KG1 (cell line): ENCODE measurements at regions not wholly inside any gene's neighbourhood (a gene's known extent, or its start where the extent isn't known, plus 50 kb on each side); places are given as distances from the start of the nearest gene placed in this dataset.
"Not testable (repeated sequence)": the region's sequence is repeated elsewhere in the genome, so short reads cannot be mapped to it uniquely, and the experiment has no call there.

Source experiments
- DNase-seq: peaks from one replicate; lab custom pipeline; 2025; lab: John Stamatoyannopoulos, UW

DNA sequence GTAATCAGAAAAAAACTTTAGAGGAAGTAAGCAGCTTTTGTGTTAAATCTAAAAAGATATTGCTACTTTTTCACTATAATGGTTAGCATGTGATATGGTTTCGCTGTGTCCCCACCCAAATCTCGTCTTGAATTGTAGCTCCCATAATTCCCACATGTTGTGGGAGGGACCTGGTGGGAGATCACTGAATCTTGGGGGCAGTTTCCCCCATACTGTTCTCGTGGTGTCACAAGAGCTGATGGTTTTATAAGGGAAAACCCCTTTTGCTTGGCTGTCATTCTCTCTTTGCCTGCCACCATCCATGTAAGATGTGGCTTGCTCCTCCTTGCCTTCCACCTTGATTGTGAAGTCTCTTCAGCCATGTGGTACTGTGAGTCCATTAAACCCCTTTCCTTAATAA is 117.1 kb downstream of the KCNJ2 start:
- no peak for DNase-seq

DNA sequence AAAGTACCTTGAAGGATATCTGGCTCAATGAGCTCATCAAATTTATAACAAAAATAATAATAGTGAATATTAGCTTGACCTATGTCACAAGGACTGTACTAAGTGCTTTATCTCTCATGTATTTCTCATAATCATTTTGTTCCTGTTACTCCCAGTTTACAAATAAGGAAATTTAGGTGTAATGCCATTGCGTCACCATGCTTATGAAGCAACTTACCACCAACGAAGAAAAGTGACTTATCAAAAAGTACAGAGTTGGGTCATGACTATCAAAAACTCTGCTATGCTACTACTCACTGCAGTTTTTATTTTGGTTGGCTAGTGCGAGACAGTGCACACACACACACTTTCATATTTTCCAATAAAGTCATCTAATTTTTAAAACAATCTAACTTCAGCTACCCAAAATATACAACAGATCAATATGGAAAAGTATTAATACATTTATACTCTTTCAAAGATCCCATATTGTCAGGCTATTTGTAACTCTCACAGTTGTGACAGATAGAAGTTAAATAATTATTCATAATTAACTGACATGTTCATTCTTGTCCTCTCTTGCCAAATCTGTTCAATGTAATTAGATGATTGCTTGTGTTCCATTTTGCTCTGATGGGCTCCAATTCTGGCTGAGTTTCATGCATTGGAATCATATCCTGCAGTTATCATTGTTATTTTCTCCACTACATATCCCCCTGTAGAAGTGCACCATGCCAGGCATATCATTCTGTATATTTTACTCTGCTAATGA is 119.4 kb downstream of the KCNJ2 start:
- no peak for DNase-seq

DNA sequence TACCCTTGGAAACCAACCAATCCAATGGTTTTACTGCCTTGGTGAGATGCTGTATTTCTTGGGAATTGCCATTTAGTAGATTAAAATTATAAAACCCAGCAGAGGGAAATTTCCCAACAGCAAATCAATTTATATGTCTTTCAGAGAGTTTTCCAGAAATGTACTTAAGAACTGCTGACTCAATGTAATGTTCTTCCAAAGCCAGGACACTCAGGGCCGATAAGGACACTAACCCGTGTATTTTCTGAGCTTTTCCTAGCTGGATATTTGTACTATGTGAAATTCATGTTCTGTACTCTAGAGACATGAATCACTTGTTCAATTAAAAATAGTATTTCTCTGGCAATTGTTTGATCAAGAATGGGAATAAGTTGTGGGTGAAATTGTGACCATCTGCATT is 121.4 kb downstream of the KCNJ2 start:
- no peak for DNase-seq

- DNase-seq, result no peak
These were observed 123.0 kb downstream of the KCNJ2 start for GRCh38 chr17:70292366-70292765.

GRCh38 chr17:70293564-70294310 is 124.4 kb downstream of the KCNJ2 start:
- not testable (repeated sequence) for DNase-seq

- DNase-seq, result no peak
These were observed 126.0 kb downstream of the KCNJ2 start for GRCh38 chr17:70295329-70295728.

DNA sequence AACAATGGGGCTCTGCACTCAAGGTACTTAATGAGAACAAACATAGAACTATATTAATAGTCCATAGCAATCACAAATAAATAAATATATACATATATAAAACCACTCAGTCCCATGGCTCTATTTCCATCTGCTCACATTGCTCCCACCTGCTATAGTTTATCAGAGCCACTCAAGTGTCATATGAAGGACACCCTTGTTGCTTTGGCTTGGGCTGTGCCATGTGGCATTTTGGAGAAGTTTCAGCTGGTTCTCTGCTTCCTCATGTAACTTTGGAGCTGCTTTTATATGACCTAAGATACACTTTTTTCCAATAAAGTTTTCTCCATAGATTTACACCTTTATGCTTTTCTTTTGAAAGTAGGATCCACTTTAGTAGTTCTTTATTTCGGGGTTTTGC is 126.4 kb downstream of the KCNJ2 start:
- DNase-seq, result no peak

DNA sequence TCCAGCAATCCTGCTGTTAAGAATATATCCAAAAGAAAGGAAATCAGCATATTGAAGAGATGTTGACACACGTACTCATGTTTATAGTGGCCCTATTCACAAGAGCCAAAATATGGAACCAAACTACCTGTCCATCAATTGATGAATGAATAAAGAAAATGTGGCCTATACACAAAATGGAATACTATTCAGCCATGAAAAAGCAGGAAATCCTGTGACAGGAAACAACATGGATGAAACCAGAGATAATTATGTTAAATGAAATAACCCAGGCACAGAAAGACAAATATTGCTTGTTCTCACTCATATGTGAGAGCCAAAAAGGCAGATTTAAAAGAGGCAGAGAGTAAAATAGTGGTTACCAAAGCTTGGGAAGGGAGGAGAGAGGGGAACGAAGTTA is 127.1 kb downstream of the KCNJ2 start:
- DNase-seq, result no peak

GRCh38 chr17:70297397-70297796 is 128.1 kb downstream of the KCNJ2 start:
- DNase-seq, result no peak

DNA sequence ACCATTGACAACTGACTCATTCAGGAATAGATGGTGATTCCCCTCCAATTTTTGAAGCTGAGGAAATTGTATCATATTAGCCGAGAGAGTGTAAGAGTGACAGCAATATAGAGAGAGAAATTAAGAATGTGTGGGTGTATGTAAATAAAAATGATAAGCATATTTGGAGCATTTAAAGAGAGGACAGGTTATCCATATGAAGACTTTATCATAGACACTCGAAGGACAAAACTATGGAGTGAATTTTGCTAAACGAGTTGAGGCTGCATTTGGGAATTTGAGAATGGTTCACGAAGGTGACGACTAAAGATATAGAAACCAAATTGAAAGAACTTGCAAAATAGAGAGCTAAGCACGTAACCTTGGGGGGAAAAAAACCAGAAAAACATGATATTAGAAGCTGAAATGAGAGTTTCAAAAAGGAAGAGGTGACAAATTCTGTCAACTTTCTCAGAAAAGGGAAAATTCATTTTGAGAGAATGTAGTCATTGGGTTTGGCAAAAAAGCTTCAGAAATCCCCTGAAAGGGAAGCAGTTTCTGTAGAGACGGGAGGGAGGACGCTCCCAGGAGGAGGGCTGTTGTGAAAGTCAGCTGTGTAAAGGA is 129.7 kb downstream of the KCNJ2 start:
- DNase-seq, result no peak

- no peak for DNase-seq
These were observed 138.3 kb downstream of the KCNJ2 start for GRCh38 chr17:70307430-70308225.

DNA sequence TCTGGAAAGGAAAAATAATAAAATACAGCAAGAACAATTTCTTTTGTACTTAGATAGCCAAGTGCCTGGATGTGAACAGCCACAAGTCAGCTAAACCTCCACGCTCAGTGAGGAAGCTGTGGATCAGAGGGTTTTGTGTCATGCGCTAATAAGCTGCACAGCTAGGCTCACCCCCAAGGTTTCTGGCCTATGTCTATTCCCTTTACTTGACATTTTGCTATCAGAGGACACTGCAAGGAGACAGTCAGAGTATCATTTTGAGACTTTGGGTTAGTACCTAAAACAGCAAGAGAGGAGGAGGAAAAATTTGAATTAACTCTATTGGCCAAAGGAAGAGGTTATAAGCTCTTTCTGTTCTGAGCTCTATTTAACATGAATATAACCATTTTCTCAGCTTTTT is 139.3 kb downstream of the KCNJ2 start:
- DNase-seq, result no peak

DNA sequence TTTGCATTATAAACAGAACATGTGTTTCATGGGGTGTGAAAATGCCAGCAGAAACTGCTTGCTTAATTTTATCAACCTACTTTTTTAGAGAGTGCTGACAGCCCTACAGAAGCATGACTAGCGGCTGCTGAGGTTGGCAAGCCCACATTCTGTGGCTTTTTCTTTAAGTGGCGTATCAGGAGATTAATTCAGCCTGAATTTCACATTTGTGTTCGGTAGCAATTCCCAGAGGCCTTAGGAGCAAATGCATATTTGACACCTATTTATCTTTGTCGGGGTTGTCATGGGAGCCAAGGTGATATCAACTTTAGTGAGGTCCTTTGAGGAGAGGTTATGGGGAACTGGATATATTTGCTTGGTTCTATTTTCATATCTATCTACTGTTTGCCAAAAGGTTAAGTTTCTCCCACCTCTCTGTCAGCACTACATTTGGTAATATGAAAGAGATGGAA is 140.9 kb downstream of the KCNJ2 start:
- DNase-seq, result no peak

GRCh38 chr17:70313086-70313852 is 143.9 kb downstream of the KCNJ2 start:
- no peak for DNase-seq

GRCh38 chr17:70314096-70314495 is 144.8 kb downstream of the KCNJ2 start:
- no peak for DNase-seq

DNA sequence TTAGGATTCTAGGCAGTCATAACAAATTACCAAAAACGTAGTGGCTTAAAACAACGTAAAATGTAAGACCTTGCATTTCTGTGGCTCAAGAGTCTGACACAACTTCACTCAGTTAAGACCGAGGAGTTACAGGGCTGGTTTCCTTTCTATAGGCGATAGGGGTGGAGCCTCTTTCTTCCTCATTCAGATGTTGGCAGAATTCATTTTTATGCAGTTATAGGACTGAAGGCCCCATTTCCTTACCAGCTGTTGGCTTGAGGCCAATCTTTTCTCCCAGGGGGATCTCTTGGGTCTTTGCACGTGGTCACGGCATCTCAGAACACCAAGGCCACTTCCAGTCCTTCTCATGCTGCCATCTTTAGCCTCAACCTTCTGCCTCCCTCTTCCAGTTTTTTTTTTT is 145.2 kb downstream of the KCNJ2 start:
- no peak for DNase-seq

DNA sequence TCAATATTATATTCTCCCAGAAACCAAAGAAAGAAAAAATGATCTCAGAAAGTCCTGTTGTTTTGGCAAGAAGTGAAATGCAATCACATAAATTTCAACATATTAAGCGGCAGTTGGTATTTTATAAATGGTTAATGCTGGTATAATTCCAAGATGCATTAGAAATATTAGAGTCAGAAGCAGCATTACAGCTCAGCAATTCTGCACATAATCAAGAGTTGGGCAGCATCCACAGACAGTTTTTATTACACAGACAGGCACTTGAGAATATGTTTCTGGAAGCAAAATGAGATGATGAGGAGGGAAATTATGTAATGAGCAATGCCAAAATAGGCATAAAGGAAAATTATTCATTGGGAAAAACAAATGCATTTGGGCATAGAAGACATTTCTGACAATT is 148.1 kb downstream of the KCNJ2 start:
- no peak for DNase-seq

DNA sequence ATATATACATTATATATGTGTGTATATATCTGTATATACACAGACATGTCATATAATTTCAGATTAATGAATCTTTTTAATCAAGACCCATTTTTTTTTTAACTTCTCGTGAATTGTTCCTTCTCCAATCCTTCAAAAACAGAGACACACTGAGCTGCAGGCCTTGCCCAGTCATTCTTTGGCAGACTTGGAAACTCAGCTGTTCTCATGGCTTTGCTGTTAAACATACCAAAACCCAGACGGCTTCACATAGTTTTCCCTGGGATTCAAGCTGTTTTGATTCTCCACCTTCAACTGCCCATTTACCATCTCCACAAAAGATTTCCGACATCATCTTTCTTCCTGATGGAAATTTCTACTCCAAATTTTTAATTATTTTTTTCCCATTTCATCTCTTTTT is 148.7 kb downstream of the KCNJ2 start:
- no peak for DNase-seq

DNA sequence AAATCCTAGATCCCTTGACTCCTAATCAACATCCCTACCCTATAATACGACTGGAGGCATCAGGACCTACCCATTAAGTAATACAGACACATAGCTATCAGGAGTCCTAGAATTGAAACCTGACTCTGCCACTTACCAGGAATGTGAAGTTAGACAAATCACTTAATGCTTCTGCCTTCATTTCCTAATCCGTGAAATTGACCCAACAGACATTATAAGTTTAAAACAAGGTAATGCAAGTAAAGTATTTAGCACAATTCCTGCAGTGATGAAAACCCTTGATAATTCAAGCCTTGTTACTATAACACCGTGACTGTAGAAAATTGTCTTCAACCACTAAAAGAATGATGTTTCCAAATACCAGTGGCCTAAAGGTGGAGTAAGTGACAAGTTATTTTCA is 150.2 kb downstream of the KCNJ2 start:
- no peak for DNase-seq

GRCh38 chr17:70320673-70321345 is 151.5 kb downstream of the KCNJ2 start:
- no peak for DNase-seq

GRCh38 chr17:70321352-70321751 is 152.0 kb downstream of the KCNJ2 start:
- no peak for DNase-seq
